Astrocyte (in vitro differentiated cells and primary cell): ENCODE measurements at regions not wholly inside any gene's neighbourhood (a gene's known extent, or its start where the extent isn't known, plus 50 kb on each side); places are given as distances from the start of the nearest gene placed in this dataset.

Experiments used
- DNase-seq: peaks from one replicate; pipeline ENCODE4 v3.0.0-alpha.2; 2010; ENCODE audit warnings: low read depth
- FAIRE-seq: peaks from 2 replicates; lab custom pipeline; 2011; peaks lifted over from hg19 to GRCh38; lab: Jason Lieb, UNC
- H2AFZ ChIP-seq: 2 replicates; pipeline ENCODE4 v1.6.0; 2012; ENCODE audit warnings: low read depth, low read length, inconsistent platforms
- H3K27ac ChIP-seq: 2 replicates; pipeline ENCODE4 v1.5.1; 2011; ENCODE audit warnings: low read depth, low read length, inconsistent platforms
- H3K27me3 ChIP-seq: 2 replicates; pipeline ENCODE4 v1.6.0; 2011; ENCODE audit warnings: low read length, inconsistent platforms; ENCODE audit not compliant: insufficient read depth
- H3K36me3 ChIP-seq: 2 replicates; pipeline ENCODE4 v1.5.1; 2011; ENCODE audit warnings: low read length, inconsistent platforms; ENCODE audit not compliant: insufficient read depth
- H3K4me1 ChIP-seq: 2 replicates; pipeline ENCODE4 v1.5.1; 2011; ENCODE audit warnings: low read length, inconsistent platforms; ENCODE audit not compliant: insufficient read depth
- H3K4me2 ChIP-seq: 2 replicates; pipeline ENCODE4 v1.6.0; 2012; ENCODE audit warnings: low read length, inconsistent platforms
- H3K4me3 ChIP-seq: 2 replicates; pipeline ENCODE4 v1.5.1; 2011; ENCODE audit warnings: low read depth, mild to moderate bottlenecking, low read length, inconsistent platforms; ENCODE audit not compliant: insufficient read depth
- H3K79me2 ChIP-seq: 2 replicates; pipeline ENCODE4 v1.6.0; 2012; ENCODE audit warnings: mild to moderate bottlenecking, low read length, inconsistent platforms; ENCODE audit not compliant: insufficient read depth
- H3K9ac ChIP-seq: 2 replicates; pipeline ENCODE4 v1.6.0; 2012; ENCODE audit warnings: mild to moderate bottlenecking, low read length, inconsistent platforms
- H3K9me3 ChIP-seq: 2 replicates; pipeline ENCODE4 v1.5.1; 2012; ENCODE audit warnings: low read depth, mild to moderate bottlenecking, low read length, inconsistent platforms; ENCODE audit not compliant: insufficient read depth
- H4K20me1 ChIP-seq: 2 replicates; pipeline ENCODE4 v1.6.0; 2012; ENCODE audit warnings: low read length, inconsistent platforms; ENCODE audit not compliant: insufficient read depth
- H3K27ac Mint-ChIP-seq: one replicate; pipeline ENCODE4 v1.8.0; 2021; ENCODE audit warnings: mild to moderate bottlenecking, mixed read lengths; ENCODE audit not compliant: unreplicated experiment
- H3K27me3 Mint-ChIP-seq: one replicate; pipeline ENCODE4 v1.8.0; 2021; ENCODE audit warnings: low read depth, mixed read lengths; ENCODE audit not compliant: unreplicated experiment
- H3K36me3 Mint-ChIP-seq: one replicate; pipeline ENCODE4 v1.8.0; 2021; ENCODE audit warnings: low read depth, mixed read lengths; ENCODE audit not compliant: unreplicated experiment
- H3K4me1 Mint-ChIP-seq: one replicate; pipeline ENCODE4 v1.8.0; 2021; ENCODE audit warnings: low read depth, mixed read lengths; ENCODE audit not compliant: unreplicated experiment
- H3K4me3 Mint-ChIP-seq: one replicate; pipeline ENCODE4 v1.8.0; 2021; ENCODE audit warnings: mild to moderate bottlenecking, moderate library complexity, mixed read lengths; ENCODE audit not compliant: unreplicated experiment
- H3K9me3 Mint-ChIP-seq: one replicate; pipeline ENCODE4 v1.8.0; 2021; ENCODE audit warnings: mild to moderate bottlenecking, mixed read lengths; ENCODE audit not compliant: unreplicated experiment
- EZH2 ChIP-seq: IDR thresholded peaks from 2 replicates; pipeline ENCODE4 v1.6.1; 2012; ENCODE audit warnings: mild to moderate bottlenecking, low read length, inconsistent platforms; ENCODE audit not compliant: insufficient read depth
- TF ChIP-seq, protein P1 (sequence below): IDR thresholded peaks from 2 replicates; pipeline ENCODE4 v1.5.1; 2011; ENCODE audit warnings: low read depth, mild to moderate bottlenecking, inconsistent platforms, low read length, moderate library complexity; ENCODE audit not compliant: insufficient read depth

GRCh38 chr4:57211131-57211530 is 100.9 kb upstream of the IGFBP7 start:
- H3K9ac ChIP-seq = no peak overlapping the region
- TF ChIP-seq, protein P1, sequence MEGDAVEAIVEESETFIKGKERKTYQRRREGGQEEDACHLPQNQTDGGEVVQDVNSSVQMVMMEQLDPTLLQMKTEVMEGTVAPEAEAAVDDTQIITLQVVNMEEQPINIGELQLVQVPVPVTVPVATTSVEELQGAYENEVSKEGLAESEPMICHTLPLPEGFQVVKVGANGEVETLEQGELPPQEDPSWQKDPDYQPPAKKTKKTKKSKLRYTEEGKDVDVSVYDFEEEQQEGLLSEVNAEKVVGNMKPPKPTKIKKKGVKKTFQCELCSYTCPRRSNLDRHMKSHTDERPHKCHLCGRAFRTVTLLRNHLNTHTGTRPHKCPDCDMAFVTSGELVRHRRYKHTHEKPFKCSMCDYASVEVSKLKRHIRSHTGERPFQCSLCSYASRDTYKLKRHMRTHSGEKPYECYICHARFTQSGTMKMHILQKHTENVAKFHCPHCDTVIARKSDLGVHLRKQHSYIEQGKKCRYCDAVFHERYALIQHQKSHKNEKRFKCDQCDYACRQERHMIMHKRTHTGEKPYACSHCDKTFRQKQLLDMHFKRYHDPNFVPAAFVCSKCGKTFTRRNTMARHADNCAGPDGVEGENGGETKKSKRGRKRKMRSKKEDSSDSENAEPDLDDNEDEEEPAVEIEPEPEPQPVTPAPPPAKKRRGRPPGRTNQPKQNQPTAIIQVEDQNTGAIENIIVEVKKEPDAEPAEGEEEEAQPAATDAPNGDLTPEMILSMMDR = no peak
- TF ChIP-seq EZH2 = no peak
- H3K27ac Mint-ChIP-seq = no peak overlapping the region
- no peaks in the 10 kb centered on the region for H3K36me3 Mint-ChIP-seq
- no peak overlapping the region for H3K27ac ChIP-seq
- no peaks in the 10 kb centered on the region for H3K4me1 ChIP-seq
- H3K9me3 ChIP-seq = no peaks in the 10 kb centered on the region
- H3K36me3 ChIP-seq = no peaks in the 10 kb centered on the region
- H3K79me2 ChIP-seq = no peaks in the 10 kb centered on the region
- no peak overlapping the region for H3K4me3 ChIP-seq
- H3K9me3 Mint-ChIP-seq = peaks cover 5% of the 10 kb centered on the region
- FAIRE-seq (no peak), DNase-seq (no peak)
- no peak overlapping the region for H2AFZ ChIP-seq
- no peak overlapping the region for H3K4me3 Mint-ChIP-seq
- no peaks in the 10 kb centered on the region for H3K27me3 ChIP-seq
- H3K4me2 ChIP-seq = no peak overlapping the region
- H3K4me1 Mint-ChIP-seq = peaks cover 5% of the 10 kb centered on the region
- no peaks in the 10 kb centered on the region for H4K20me1 ChIP-seq
- no peaks in the 10 kb centered on the region for H3K27me3 Mint-ChIP-seq

DNA sequence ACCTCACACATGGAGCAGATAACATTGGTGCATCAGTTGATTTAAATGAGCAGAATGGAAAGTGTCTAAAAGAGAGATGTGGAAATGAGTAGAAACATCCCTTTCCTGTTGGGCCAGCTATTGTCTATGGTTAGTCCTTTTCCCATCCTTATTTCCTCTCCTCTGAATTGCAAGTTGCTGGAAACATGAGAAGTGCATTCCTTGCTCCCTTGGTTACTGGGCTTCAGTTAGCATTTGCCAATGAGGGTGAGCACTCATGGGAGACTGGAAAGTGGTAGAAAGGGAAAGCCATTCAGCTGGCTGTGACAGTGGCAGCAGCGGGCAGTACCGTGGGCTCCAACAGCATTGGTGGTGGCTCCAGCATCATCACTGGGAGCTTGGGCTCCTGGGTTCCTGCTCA is 96.0 kb upstream of the IGFBP7 start:
- Histone ChIP-seq H3K4me2 (no peak overlapping the region), H3K79me2 (no peaks in the 10 kb centered on the region), H3K4me3 (no peak overlapping the region), H4K20me1 (no peaks in the 10 kb centered on the region), H3K27me3 (no peaks in the 10 kb centered on the region), H3K9ac (no peak overlapping the region), H3K36me3 (no peaks in the 10 kb centered on the region), H3K27ac (no peak overlapping the region), H3K9me3 (no peaks in the 10 kb centered on the region), H3K4me1 (no peaks in the 10 kb centered on the region), H2AFZ (no peak overlapping the region)
- no peaks in the 10 kb centered on the region for H3K36me3 Mint-ChIP-seq
- peaks cover 1% of the 10 kb centered on the region for H3K27me3 Mint-ChIP-seq
- peaks cover 5% of the 10 kb centered on the region for H3K9me3 Mint-ChIP-seq
- no peak for FAIRE-seq
- no peak overlapping the region for H3K4me3 Mint-ChIP-seq
- peaks cover 5% of the 10 kb centered on the region for H3K4me1 Mint-ChIP-seq
- DNase-seq = no peak
- TF ChIP-seq EZH2 = no peak
- TF ChIP-seq, protein P1 = no peak
- no peak overlapping the region for H3K27ac Mint-ChIP-seq

- no peak overlapping the region for H3K4me3 Mint-ChIP-seq
- DNase-seq (no peak), FAIRE-seq (no peak)
- Histone ChIP-seq H3K4me1 (no peaks in the 10 kb centered on the region), H2AFZ (no peak overlapping the region), H3K27me3 (no peaks in the 10 kb centered on the region), H3K27ac (no peak overlapping the region), H3K9me3 (no peaks in the 10 kb centered on the region), H3K9ac (no peak overlapping the region), H4K20me1 (no peaks in the 10 kb centered on the region), H3K36me3 (no peaks in the 10 kb centered on the region), H3K79me2 (no peaks in the 10 kb centered on the region), H3K4me2 (no peak overlapping the region), H3K4me3 (no peak overlapping the region)
- H3K36me3 Mint-ChIP-seq = no peaks in the 10 kb centered on the region
- peaks cover 1% of the 10 kb centered on the region for H3K27me3 Mint-ChIP-seq
- peaks cover 3% of the 10 kb centered on the region for H3K9me3 Mint-ChIP-seq
- TF ChIP-seq, protein P1 = no peak
- TF ChIP-seq EZH2 = no peak
- peaks cover 5% of the 10 kb centered on the region for H3K4me1 Mint-ChIP-seq
- no peak overlapping the region for H3K27ac Mint-ChIP-seq
These were observed 95.4 kb upstream of the IGFBP7 start for GRCh38 chr4:57205580-57205979.
